ENCODE measurements at regions not wholly inside any gene's neighbourhood (a gene's known extent, or its start where the extent isn't known, plus 50 kb on each side); places are given as distances from the start of the nearest gene placed in this dataset.

DNA sequence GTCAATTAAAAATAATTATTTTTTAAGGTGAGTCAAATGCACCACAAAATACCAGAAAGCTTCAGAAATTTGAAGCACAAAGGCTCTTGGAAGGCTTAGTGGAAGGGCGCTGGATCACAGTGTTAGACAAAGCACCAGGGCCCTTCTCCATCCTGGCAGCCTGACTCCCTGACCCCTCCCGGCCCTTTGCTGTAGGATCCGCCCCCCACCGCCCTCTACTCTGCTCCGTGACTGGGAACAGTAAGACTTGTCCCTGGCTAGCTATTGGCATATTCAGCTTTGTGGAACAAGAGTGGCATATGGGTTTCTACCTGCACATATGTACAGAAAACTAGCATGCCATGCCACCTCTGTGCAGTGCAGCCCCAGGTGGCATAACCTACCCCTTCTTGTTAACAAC is 222.1 kb downstream of the SYK start:
- no peak overlapping the region for H3K27ac ChIP-seq
- TF ChIP-seq ZFX (IDR thresholded peaks at IDR 0.05) = no peak
- TF ChIP-seq, protein P1, sequence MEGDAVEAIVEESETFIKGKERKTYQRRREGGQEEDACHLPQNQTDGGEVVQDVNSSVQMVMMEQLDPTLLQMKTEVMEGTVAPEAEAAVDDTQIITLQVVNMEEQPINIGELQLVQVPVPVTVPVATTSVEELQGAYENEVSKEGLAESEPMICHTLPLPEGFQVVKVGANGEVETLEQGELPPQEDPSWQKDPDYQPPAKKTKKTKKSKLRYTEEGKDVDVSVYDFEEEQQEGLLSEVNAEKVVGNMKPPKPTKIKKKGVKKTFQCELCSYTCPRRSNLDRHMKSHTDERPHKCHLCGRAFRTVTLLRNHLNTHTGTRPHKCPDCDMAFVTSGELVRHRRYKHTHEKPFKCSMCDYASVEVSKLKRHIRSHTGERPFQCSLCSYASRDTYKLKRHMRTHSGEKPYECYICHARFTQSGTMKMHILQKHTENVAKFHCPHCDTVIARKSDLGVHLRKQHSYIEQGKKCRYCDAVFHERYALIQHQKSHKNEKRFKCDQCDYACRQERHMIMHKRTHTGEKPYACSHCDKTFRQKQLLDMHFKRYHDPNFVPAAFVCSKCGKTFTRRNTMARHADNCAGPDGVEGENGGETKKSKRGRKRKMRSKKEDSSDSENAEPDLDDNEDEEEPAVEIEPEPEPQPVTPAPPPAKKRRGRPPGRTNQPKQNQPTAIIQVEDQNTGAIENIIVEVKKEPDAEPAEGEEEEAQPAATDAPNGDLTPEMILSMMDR (conservative IDR thresholded peaks at IDR 0.05) = no peak

DNA sequence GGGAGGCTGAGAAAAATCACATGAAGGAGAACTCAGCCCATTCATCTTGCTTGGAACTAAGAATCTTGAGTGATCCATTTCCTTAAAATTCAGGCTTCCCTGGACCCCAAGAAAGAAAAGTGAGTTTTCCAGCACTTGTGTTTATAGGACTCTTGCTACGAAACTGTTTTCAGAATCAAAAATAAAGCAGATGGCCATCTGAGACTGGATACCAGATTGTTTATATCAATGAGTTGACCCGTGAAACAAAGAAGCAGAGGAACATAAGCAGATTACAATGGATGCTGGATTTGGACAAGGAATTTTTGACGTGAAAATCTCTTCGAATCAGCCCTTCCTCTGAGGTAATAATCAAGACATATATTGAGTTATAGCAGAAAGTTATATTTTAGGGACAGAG is 223.2 kb downstream of the SYK start:
- H3K27ac ChIP-seq = no peak overlapping the region
- TF ChIP-seq, protein P1 (conservative IDR thresholded peaks at IDR 0.05) = no peak
- no peak for TF ChIP-seq ZFX (IDR thresholded peaks at IDR 0.05)

DNA sequence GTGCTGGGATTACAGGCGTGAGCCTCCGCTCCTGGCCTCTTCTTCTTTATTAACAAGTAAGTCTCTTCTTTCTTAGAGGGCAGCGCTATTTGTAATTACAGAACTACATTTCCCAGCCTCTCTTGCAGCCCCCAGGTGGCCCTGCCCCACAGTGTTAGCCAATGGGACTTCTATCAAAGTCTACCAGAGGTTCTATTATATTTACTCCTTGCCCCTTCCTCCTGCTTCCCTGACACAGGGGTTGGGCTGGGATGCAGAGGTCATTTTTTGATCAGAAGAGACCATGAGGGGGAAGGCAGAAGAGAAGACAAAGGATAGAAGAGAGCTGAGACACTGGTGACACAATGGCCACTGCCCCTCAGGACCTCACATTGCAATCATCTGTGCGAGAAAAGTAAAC is 224.2 kb downstream of the SYK start:
- no peak overlapping the region for H3K27ac ChIP-seq
- TF ChIP-seq, protein P1 (conservative IDR thresholded peaks at IDR 0.05) = no peak
- TF ChIP-seq ZFX (IDR thresholded peaks at IDR 0.05) = no peak

DNA sequence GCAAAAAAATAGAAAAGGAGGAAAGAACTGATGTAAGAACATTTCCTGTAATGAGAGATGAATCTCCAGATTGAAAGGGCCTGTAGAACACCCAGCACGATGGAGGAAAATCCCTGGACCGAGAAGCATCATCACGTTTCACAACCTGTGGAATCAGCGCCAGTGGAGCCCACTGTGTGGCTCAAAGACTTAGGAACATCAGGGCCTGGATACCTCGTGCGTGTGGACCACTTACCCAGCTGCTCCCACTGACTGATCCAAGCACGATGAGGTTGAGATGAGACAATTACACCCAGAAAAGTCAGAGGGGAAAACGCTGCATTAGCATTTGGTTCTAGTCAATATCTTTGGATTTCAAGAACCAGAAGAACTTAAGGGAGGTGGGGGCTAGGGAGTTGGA is 224.6 kb downstream of the SYK start:
- no peak overlapping the region for H3K27ac ChIP-seq
- no peak for TF ChIP-seq ZFX (IDR thresholded peaks at IDR 0.05)

DNA sequence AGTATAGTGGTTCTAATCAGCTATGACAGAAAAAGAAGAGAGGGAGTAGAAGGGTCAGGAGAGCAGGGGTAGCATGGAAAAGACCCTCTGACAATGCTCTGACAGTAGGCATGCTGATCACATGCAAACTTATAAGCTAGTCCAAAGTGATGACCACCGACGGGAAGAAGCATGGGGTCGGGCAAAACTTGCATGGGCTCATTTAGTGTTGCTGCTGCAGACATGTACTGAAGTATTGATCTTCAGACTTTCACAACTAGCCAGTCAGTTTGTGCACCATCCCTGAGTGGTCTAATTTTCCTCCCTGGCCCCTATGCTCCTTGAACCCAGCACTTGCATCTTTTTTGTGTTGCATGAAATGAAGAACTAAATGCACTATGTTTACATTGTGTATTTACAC is 225.4 kb downstream of the SYK start:
- H3K27ac ChIP-seq = no peak overlapping the region
- TF ChIP-seq ZFX (IDR thresholded peaks at IDR 0.05) = no peak
- TF ChIP-seq, protein P1 (conservative IDR thresholded peaks at IDR 0.05) = no peak

DNA sequence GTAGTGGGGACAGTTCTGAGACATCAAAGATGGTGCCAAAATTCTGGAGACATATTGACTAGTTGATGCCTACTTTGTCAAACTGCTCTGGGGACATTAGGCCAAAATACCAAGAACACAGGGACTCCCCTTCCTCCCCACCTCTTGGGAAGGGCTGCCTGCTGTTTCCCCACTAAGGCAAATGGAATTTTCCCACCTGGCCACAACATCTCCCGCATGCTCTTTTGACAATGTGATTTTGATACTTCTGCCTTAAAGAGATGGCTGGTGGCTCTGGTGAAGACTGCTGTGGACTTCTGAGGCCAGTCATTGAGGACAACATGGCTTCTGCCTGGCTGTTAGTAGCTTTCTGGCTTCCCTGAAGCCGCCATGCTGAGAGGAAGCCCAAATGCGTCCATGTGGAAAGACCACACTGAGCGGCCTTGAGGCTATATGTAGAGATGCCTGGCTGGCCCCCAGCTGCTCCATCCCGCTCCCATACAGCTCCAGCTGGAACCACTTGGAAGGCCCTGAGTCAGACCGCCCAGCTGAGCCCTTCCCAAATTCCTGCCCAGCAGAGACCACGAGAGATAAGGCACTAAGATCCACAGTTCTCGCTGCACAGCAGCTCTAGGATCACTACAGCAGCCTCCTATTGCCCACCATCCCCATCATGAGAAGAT is 226.7 kb downstream of the SYK start:
- H3K27ac ChIP-seq = no peak overlapping the region
- TF ChIP-seq, protein P1 (conservative IDR thresholded peaks at IDR 0.05) = no peak
- no peak for TF ChIP-seq ZFX (IDR thresholded peaks at IDR 0.05)

DNA sequence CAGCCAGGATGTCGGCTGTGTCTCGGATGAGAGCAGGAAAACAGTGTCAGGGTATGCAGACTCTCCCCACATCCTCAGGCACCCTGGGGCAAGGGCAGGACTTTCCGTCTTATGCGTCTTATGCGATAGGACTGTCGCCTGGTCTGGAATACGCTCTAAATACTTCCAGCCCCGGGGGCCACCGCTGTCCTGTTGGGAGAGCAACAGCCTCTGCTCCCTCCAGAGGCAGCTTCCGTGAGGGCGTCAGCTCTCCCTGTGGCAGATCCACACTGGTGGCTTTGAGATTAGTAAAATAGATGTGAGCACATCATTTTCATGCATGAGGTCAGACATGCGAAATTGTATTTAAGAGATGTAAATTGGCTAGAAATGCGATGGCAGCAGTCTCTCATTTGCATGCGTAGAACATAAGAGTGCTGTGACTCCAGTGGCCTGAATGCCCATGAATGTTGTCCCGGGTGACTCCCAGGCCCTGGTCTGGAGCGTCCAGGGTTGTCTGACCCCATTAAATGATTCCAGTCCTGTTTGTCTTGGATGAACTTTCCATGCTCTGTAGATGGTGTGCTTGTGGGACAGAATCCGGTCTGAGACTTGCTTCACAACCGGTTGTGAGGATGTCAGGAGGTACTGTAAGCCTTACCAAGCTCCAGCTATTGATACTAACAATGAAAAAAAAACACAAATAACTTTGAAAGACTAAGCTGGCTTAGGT is 228.2 kb downstream of the SYK start:
- no peak overlapping the region for H3K27ac ChIP-seq
- TF ChIP-seq, protein P1 (conservative IDR thresholded peaks at IDR 0.05) = no peak
- no peak for TF ChIP-seq ZFX (IDR thresholded peaks at IDR 0.05)

DNA sequence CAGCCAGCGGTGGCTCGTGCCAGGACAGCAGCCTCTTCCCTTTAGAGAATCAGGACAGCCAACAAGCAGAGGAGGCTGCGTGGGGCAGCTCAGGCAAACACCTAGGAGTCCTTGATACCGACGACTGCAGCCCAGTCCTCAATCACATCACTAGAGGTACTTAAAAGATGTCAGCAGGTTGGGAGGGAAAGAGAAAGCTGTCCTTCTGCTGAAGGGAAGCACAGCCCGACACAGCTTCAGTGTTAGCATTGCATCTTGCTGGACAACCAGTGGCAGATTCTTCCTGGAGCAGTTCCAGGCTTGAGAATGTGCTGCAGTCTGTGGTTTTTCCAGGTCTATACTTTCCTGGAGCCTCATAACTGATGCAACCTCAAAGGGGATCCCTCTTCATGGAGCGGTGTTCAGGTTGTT is 230.5 kb downstream of the SYK start:
- no peak overlapping the region for H3K27ac ChIP-seq
- TF ChIP-seq, protein P1 (conservative IDR thresholded peaks at IDR 0.05) = no peak
- no peak for TF ChIP-seq ZFX (IDR thresholded peaks at IDR 0.05)
